DMS153 (cell line): ENCODE measurements at regions not wholly inside any gene's neighbourhood (a gene's known extent, or its start where the extent isn't known, plus 50 kb on each side); places are given as distances from the start of the nearest gene placed in this dataset.

Source experiments
- DNase-seq: peaks from one replicate; lab custom pipeline; 2025; lab: John Stamatoyannopoulos, UW

DNA sequence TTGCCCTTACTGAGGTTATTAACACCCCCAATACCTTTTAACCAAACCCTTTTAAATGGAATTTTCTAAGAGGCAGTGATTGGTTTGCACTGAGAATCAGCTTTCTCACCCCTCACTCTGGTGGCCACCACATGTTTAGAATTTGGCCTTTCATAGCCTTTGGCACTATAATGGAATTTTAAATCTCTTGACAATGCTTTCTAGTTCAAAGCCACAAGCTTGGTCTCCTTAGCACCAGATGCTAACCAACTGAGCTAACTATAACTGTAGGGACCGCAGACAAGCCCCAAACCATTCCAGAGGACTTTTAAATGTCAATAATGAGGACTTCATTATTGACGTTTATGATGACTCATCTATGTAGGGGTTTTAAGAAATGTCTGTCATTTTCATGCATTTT lies 238.7 kb upstream of the SNX7 start:
- no peak for DNase-seq

DNA sequence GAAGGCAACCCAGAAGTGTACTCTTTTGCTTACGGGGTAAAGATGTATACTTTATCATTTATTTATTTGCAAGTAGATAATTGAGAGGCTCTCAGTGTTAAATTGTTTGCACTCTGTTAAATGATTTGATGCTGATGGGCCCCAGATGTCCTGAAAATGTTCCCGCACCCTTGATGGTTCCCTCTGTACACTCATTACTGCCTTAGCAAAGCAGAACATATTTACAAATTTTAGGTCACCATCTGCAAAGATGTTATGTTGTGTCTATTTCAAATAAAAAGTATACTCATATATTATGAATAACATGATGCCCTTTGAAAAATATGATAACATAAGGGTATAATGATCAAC lies 240.5 kb upstream of the SNX7 start:
- no peak for DNase-seq

DNA sequence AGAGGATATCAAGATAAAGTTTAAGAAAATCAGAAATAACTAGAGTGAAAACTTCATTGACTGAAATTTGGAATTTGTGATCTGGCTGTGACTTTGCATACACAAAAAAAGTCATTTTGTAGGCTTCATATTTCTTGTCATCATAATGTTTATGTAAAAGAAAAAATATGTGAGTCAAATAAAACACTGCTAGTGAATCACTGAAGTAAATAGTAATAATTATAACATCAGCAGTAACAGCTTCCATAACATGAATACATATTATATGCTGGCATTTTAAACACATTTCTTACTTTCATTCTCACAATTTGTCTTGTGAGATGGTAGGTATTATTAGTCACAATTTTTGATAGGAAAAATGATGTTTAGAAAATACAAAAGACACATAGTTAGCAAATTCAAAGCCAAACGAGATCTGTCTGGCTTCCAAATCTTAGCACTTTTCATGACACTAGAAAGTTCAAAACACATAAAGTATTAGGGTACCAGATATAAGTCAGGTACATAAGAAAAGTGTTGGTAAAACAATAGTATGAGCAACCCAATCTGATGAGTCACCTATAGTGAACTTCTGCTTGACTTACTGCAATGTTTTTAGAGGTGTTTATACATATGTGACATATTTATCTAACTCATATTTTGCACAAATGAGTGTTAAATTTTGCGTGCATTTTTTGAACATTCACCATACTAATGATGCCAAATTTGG lies 241.0 kb upstream of the SNX7 start:
- no peak for DNase-seq

DNA sequence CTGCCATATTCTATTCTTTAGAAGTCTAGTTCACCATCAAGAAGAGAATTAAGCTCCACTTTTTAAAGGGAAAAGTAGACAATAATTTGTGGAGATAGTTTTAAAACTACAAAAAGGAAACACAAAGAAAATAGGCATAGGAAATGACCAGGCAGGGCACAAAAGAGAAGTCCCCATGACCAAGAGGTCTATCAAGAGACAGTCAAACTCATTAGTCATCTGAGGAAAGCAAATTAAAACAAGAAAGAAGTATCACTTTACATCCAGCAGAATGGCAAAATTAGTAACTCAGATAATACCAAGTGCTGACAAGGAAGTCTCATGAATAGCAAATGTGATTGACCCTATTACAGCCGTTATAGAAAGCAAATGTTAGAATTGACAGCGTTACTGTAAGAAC lies 243.7 kb upstream of the SNX7 start:
- no peak for DNase-seq

DNA sequence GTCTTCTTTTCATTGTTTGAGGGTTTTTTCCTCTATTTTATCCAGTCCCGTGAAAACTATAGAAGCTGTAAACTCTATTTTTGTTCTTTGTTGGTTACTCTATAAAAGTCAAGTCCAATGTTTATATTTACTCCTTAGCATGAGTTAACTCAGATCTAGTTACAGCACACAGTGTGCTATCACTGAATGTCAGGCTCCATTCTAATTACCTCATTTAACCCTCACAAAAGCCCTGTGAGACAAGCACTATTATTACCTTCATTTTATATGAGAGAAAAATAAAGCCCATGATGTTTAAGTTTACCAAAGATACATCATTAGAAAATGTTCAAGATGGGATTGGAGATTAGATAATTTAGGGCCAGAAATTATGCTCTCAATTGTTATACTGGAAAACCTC lies 251.4 kb upstream of the SNX7 start:
- DNase-seq, result peak; percentile 38

DNA sequence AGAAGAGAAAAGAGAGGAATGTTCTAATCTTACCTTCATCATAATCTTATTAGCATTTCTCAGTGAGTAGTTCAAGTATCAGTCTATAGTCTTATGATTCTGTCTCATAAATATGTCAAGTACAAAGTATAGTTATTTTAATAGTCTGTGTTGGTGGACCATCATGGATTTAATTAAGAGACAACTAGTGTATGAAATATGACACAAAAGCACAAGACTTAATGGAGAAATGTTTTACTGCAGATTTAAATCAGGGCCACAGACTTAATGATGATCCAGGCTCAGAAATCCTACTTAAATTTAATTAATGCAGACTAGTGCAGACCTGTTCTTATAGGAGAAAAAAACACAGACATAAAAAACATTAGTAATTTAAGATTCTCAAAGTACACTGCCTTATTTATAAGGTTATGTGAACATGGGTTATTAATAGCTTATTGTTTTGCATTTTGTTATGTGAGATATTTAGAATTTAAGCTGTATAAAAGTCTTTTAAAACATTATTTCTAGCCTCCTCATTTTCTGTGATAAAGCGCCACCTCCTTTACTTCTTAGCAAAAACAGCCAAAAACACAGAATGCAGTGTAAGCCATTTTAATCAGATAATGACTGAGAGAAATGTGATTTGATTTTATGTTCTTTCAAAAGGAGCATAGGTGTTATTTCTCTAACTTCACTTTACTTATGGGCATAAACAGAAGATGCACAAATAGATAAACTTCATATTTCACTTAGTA lies 255.0 kb upstream of the SNX7 start:
- no peak for DNase-seq

DNA sequence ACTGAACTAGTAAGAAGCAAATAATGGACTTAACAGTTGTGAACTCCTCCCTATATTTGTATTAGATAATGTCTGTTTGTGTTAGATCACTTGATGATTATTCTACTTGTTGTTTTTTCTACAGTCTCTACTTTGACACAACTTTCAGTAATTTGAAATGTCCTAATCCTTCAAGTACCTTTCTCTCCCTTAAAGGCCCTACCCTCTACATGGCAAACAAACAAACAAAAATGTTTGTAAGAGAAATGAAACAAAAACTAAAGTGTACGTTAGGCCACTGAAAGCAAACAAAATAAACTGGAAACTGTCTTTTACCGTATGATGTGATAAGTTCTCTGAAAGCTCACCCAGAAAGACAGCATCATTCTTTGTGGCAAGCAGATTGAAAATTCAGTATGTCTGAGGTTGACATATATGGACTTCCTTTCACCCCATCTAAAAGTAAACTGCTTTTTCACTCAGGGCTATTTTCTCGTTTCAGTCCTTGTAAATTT lies 255.9 kb upstream of the SNX7 start:
- peak; percentile 13 for DNase-seq

DNA sequence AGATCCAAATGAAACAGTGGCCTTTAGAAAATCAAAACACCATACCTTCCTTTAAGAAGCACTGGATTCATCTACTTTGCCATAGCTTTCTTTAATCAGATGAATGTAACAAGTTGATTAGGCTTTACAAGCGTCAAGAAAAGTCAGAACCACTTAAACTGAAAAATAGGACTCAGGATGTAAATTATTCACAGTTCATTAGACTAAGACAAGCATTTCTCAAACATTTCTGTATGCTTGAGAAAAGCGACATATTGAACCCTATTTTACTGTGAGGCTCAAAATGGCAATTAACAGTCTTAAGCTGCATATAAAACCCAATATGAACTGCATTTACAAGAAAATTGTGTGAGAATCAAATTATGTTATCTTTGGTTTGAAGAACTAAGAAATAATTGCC lies 256.7 kb upstream of the SNX7 start:
- DNase-seq, result no peak

DNA sequence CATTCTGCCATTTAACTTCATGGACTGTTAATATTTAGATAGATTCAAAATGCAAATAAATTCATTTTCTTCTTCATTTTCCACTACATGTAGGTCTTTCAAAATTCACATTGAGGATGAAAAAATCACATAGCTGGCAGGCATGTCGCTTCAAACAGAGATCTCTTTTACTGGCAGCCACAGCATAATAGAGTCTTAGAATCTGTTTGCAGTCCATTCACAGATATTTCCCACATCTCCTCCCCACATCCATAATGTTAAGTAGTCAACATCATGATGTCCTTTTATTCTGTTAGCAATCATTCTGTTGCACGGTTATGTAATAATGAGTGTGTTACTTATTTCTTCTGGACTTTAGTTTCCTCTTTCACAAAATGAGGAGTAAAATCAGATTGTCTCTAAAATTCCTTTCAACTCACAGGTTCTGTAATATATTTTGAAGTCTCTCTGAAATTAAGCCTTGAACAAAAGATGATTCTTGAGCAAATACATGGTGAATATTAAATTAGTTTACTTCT lies 257.5 kb upstream of the SNX7 start:
- no peak for DNase-seq

DNA sequence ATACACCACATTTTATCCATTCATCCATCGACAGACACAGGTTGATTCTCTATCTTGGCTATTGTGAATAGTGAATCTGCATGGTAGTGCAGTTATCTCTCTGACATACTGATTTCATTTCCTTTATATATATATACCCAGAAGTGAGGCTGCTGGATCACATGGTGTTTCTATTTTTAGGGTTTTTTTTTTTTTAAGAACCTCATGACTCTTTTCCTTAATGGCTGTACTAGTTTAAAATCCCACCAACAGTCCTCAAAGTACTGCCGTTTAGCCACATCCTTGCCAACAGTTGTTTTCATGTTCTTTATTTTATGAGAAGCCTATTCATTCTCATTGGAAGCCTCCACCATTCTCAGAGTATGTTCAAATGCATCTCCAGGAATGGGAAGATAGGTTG lies 258.7 kb upstream of the SNX7 start:
- DNase-seq, result no peak

DNA sequence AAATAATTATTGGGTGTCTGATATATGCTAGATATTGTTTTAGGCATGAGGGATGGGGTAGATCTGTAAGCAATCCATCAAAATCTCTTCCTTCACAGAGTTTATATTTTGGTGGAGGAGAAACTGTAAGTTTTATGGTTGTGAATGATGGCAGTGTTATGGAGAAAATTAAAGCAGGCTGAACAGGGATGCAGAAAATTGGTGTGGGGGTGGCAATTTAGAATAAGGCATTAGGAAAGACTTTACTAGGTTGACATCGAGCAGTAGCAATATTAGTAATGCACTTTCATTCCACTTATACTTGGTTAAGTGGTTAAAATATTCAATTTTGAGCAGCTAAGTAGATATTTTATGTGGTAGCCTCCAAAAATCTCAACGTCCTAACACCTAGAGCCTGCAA lies 261.1 kb upstream of the SNX7 start:
- DNase-seq, result no peak

DNA sequence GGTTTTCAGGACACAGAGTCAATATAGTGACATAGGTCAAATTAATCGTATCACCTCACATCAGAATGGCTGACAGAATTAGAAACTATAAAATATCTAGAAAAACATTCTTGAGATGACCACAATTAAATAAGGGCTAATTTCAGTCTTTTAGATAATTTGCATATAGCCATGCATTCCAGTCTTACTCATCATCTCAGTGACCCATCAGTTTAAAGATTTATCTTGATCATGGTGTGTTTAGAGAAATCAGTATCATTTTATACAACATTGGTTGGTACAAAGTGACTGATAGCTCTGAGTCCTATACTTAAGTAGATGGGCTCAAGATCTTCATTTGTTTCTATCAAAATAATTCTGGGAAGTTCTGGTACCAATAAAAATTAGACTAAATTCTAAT lies 262.3 kb upstream of the SNX7 start:
- DNase-seq, result no peak

DNA sequence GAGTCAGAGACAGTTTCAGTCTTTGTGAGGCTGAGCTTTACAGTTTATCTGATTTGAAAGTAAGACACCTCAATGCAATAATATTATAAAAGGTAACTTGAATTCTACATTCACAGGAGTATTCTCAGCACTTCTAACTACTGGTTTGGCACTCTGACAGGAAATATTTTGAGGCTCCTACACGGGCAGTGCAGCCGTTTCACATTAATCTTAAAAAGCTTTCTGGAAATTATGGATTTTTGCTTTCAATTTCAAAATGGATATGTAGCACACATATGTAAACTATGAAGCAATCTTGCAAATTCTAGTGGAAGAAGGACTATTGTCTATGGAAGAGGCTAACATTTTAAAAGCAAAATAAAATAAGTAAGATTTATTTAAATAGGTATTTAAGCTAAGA lies 262.9 kb upstream of the SNX7 start:
- no peak for DNase-seq

DNA sequence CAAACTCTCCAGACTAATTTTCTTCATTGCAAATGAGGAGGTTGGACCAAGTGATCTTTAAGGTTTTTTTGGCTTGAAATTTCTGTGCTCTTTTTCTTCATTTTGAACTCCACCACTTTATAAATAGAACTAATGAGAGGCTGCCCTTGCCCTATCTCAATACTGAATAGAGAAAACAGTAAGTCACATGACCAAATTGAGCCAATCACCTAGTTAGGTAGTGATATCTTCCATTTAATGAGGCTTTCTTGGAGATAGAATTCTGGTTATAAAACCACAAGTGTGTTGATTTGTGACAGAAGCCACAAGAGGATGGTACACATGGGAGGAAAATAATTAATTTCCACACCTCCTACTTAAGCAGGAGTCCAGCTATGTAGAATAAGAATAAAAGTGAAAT lies 263.4 kb upstream of the SNX7 start:
- DNase-seq, result no peak

DNA sequence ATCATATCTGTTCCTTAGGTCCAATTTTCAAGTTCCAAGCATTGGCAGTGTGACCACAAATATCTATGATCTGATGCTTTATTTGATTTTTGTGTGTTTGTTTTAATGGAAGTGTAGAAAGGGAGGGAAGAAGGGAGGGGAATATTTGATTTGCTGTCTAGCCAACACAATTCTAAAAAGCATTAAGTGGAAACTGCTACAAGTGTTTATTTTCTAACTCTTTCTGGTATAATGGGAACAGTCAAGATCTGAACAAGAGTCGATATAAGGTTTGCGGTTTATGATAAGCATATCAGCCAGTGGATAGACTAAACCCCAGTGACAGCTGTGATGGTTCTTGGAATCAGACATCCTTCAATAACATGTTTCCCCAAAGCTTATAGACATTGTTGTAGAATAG lies 267.8 kb upstream of the SNX7 start:
- no peak for DNase-seq

DNA sequence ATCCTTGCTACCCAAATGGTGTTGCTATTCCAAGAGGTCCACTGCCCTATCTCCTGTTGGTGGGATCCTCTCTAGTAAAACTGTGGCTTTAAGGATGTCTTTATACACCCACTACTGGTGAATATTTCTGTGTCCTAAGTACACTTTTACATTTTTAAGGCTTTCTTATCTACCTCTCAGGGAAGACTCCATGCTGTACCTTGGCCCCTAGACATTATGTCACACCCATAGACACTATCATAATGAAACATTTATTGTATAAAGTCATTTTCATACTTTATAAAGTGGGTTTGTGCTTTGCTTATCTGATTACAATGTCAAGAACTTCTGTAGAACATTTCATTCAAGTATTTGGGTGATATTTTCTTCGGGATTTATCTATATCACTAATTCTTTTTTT lies 270.3 kb upstream of the SNX7 start:
- DNase-seq, result no peak

DNA sequence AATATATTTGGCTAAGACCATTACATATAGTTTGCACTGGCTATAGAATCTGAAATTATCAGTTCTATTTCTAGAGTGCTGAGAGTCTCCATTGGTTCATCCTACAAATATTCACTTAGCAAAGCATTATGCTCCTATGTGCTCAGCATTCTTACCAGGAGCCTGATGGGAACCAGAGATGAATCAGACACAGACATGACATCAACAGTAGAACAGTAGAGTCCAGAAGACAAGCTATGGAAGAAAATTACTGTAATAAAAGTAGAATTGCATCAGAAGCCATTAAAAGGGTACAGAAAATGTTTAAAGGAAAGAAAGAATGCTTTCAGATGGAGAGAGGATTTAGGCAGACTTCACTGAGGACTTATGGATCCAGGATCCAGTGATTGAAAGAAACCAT lies 271.7 kb upstream of the SNX7 start:
- DNase-seq, result no peak

DNA sequence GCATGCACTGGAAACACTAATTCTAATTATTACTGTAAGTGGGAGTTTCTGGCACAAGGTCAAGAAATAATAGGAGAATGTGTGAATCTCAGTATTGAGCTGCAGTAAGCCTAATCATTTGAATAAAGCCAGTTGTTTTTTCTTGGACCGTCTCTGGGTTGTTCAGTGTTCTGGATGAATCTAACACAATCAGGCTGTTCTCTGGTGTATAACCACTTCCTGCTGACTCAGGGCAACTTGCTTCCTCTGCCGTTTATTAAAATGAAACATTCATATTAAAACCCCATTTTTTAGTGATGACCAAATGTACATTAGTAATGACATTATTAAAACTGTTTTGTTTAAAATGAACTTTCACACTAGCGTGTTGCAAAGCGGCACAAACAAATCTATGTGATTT lies 273.1 kb upstream of the SNX7 start:
- DNase-seq, result no peak

DNA sequence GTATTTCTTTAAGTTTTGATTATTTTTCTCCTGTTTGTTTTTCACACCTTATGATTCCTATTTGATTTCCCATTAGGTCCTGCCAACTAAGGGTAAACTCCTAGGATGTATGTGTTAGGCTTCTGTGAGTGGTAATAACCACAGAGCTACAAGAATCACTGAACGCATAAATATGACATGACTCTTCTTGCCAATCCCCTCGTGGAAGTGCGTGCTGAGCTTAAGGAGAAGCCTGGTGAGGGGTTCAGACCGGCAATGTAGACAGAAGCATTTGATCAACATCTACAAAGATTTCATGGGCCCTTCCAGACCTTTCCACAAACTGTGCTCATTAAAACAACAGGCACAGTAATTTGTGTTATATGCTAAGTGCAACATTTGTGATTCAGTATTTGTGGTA lies 273.8 kb upstream of the SNX7 start:
- DNase-seq, result no peak

DNA sequence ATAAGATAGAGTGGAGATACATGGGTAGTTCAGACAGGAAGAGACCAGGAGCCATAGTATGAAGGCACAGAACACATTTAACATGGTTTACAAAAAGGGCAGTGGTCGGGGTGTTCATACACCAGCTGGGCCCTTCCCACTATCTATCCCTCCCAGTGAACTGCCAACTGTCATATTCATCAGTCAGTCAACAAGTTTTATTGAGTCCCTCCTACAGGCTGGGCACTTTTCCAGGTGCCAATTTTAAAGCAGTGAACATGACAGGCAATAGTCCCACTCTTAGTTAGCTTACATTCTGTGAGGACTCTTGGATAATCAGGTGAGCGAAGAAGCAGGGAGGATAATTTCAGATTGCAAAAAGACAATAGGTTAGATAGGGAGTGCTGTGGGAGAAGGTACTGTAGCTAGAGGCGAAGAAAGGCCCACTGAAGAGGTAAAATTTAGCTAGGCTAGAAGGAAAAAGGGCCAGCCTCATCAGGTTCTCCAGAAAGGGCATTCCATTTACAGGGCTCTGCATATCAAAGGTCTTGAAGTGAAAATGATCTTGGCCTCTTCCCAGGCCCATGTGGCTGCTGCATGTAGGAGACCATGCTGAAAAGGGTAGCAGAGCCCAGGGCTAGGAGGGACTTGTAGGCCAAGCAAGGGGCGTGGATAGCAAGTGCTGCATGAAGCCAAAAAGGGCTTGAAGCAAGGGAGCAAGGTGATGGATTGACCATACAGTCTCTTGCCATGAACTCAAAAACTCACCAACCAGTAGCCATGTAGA lies 274.7 kb upstream of the SNX7 start:
- DNase-seq, result no peak

DNA sequence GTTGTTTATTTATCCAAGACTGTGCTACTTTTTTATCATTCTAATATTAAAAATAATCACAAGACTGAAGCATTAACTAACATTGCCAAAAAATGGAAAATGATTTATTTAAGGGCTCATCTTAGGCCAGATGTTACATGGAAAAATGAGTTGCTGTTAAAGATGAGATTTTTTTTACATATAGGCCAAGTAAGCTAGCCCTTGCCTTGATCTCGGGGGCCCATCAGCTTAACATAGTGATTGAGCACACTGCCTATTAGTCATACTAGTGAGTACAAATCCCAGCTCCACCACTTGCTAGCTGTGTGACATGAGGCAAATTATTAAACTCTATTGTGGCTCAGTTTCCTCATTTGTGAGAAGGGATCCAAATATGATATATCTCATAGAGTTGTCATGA lies 275.9 kb upstream of the SNX7 start:
- DNase-seq, result no peak

DNA sequence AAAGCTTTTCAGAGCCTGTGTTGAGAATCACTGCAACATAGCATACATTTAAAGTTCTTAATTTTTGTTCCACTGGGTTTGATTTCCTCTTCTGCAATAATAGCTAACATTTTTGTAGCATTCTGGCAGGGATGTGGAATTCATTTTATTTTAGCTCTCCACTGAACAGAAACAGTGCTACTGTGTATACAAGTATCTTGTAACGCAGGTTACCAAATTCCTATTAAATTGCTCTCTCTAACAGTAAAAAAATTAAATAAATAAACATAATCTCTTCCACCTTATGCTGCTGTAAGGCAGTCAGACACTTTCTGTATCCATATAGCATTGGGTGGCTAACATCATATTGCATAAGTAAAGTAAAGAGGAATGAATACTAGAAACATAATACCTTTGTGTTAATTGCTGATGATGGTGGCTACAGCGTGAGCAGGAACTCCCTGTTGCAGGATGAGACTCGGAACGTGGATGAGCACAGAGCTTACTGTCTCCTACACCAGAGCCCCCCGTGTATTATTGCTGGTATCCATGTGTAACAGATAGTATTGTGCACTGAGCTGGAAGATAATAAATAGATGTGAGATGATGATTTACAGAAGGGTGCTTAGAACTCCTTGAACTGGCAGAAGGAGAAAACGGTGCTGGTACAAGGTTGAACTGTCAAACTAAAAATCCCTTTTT lies 276.9 kb upstream of the SNX7 start:
- DNase-seq, result no peak
